Liver (tissue), 8 donors: ENCODE measurements at regions not wholly inside any gene's neighbourhood (a gene's known extent, or its start where the extent isn't known, plus 50 kb on each side); places are given as distances from the start of the nearest gene placed in this dataset.

Experiments used
- DNase-seq: peaks from one replicate; pipeline ENCODE4 v3.0.0-alpha.2; 2017; ENCODE audit warnings: low spot score
- H3K27ac ChIP-seq, 2 donors: one replicate each; pipeline ENCODE4 v1.7.0; 2013; ENCODE audit warnings: inconsistent platforms in 2 of 2, low read length in 2 of 2, control low read depth in 1 of 2, low read depth in 1 of 2, mild to moderate bottlenecking in 1 of 2
- H3K27me3 ChIP-seq, 4 donors: one replicate each; pipeline versions ENCODE4 v1.6.1 to v1.7.0; 2013; ENCODE audit warnings: low read length in 3 of 4, inconsistent platforms in 1 of 4, mild to moderate bottlenecking in 1 of 4, moderate library complexity in 1 of 4; ENCODE audit not compliant: control insufficient read depth in 4 of 4, insufficient read depth in 4 of 4
- H3K36me3 ChIP-seq, 4 donors: one replicate each; pipeline versions ENCODE4 v1.6.1 to v1.7.0; 2013; ENCODE audit warnings: low read length in 3 of 4, mild to moderate bottlenecking in 3 of 4, low read depth in 1 of 4, moderate library complexity in 1 of 4; ENCODE audit not compliant: control insufficient read depth in 4 of 4, insufficient read depth in 3 of 4
- H3K4me1 ChIP-seq, 4 donors: one replicate each; pipeline versions ENCODE4 v1.6.1 to v1.7.0; 2013; ENCODE audit warnings: low read length in 3 of 4, mild to moderate bottlenecking in 3 of 4, moderate library complexity in 1 of 4; ENCODE audit not compliant: control insufficient read depth in 4 of 4, insufficient read depth in 4 of 4
- H3K4me3 ChIP-seq, 3 donors: one replicate each; pipeline versions ENCODE4 v1.6.1 to v1.7.0; 2013; ENCODE audit warnings: low read length in 3 of 3, control low read depth in 1 of 3, low read depth in 1 of 3, mild to moderate bottlenecking in 1 of 3
- H3K9ac ChIP-seq, 2 donors: one replicate each; pipeline ENCODE4 v1.7.0; 2013; ENCODE audit warnings: low read length in 2 of 2, mild to moderate bottlenecking in 2 of 2, moderate library complexity in 2 of 2, control low read depth in 1 of 2, low read depth in 1 of 2
- H3K9me3 ChIP-seq, 4 donors: one replicate each; pipeline versions ENCODE4 v1.6.1 to v1.7.0; 2013; ENCODE audit warnings: low read length in 3 of 4; ENCODE audit not compliant: control insufficient read depth in 4 of 4
- EGR1 ChIP-seq, 2 donors: IDR thresholded peaks; 2 replicates each; pipeline ENCODE4 v1.6.1; 2016 to 2018; ENCODE audit warnings: antibody characterized with exemption in 2 of 2, low read depth in 2 of 2
- FOXA1 ChIP-seq: IDR thresholded peaks from 2 replicates; pipeline ENCODE4 v1.6.1; 2016; ENCODE audit warnings: antibody characterized with exemption
- FOXA2 ChIP-seq: IDR thresholded peaks from 2 replicates; pipeline ENCODE4 v1.6.1; 2016; ENCODE audit warnings: antibody characterized with exemption
- GABPA ChIP-seq, 2 donors: IDR thresholded peaks in 1 of 2; conservative IDR thresholded peaks in 1 of 2; 2 replicates each; pipeline ENCODE4 v1.6.1; 2016; ENCODE audit warnings: antibody characterized with exemption in 2 of 2, mild to moderate bottlenecking in 1 of 2, moderate library complexity in 1 of 2
- HNF4A ChIP-seq, 2 donors: conservative IDR thresholded peaks; 2 replicates each; pipeline ENCODE4 v1.6.1; 2016; ENCODE audit warnings: antibody characterized with exemption in 2 of 2, mild to moderate bottlenecking in 2 of 2
- HNF4G ChIP-seq: IDR thresholded peaks from 2 replicates; pipeline ENCODE4 v1.6.1; 2016; ENCODE audit warnings: antibody characterized with exemption
- JUND ChIP-seq, 2 donors: IDR thresholded peaks; 2 replicates each; pipeline ENCODE4 v1.6.1; 2016; ENCODE audit warnings: antibody characterized with exemption in 2 of 2
- NR2F2 ChIP-seq: IDR thresholded peaks from 2 replicates; pipeline ENCODE4 v1.6.1; 2016; ENCODE audit warnings: antibody characterized with exemption
- RAD21 ChIP-seq, 2 donors: IDR thresholded peaks; 2 replicates each; pipeline ENCODE4 v1.6.1; 2016; ENCODE audit warnings: antibody characterized with exemption in 2 of 2, mild to moderate bottlenecking in 2 of 2
- RXRA ChIP-seq, 2 donors: IDR thresholded peaks; 2 replicates each; pipeline ENCODE4 v1.6.1; 2017 to 2018; ENCODE audit warnings: antibody characterized with exemption in 2 of 2, mild to moderate bottlenecking in 1 of 2
- SP1 ChIP-seq: IDR thresholded peaks from 2 replicates; pipeline ENCODE4 v1.6.1; 2018; ENCODE audit warnings: antibody characterized with exemption, mild to moderate bottlenecking
- TAF1 ChIP-seq: conservative IDR thresholded peaks from 2 replicates; pipeline ENCODE4 v1.6.1; 2016; ENCODE audit warnings: antibody characterized with exemption, mild to moderate bottlenecking
- YY1 ChIP-seq: IDR thresholded peaks from 2 replicates; pipeline ENCODE4 v1.6.1; 2016; ENCODE audit warnings: antibody characterized with exemption, mild to moderate bottlenecking
- WGBS: extraction: QIAGEN DNeasy Blood & Tissue Kit; methylation state at CpG from one replicate; pipeline ENCODE4 v1.1.7; 2013; 5-methylcytosine and 5-hydroxymethylcytosine counted together
- TF ChIP-seq, protein P1 (sequence below): IDR thresholded peaks from 2 replicates; pipeline ENCODE4 v1.6.1; 2016; ENCODE audit warnings: antibody characterized with exemption, mild to moderate bottlenecking
- TF ChIP-seq, protein P2 (sequence below): IDR thresholded peaks from 2 replicates; pipeline ENCODE4 v1.6.1; 2016; ENCODE audit warnings: antibody characterized with exemption
- TF ChIP-seq, protein P3 (sequence below): IDR thresholded peaks from 2 replicates; pipeline ENCODE4 v1.6.1; 2016; ENCODE audit warnings: antibody characterized with exemption
- TF ChIP-seq, protein P4 (sequence below): IDR thresholded peaks from 2 replicates; pipeline ENCODE4 v1.6.1; 2016; ENCODE audit warnings: antibody characterized with exemption
- TF ChIP-seq, protein P5 (sequence below): fragments of 150-350 bp; IDR thresholded peaks from 2 replicates; pipeline ENCODE4 v1.5.1; 2017; ENCODE audit warnings: improper control_type of control experiment, low read depth, low read length; ENCODE audit not compliant: missing input control
- donor health status: healthy.
- donor health status: healthy.
- donor health status: healthy.
- donor health status: healthy.
- donor health status: healthy.

DNA sequence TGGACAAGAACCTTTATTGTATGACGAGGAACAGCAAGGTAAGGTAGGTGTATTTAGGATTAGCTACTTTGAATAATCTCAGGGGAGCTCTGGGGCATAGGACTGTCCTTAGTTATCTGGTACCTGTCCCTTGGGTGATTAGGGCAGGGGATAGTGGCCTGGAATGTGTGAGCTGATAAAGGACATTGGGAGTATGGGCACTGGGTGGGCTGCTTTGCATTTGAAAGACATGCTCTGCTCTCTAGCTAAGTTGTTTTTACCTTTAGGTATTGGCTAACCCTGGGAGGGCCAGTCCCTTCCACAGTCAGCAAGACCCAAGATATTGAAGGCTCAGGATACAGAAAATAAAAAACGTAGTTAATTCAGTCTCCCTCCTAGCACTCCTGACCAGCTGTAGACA lies 282.8 kb upstream of the C9orf72 start:
- no peak overlapping the region for H3K4me3 ChIP-seq
- WGBS: 84% methylated on average over 2 of the region's 2 CpGs
- no peaks in the 10 kb centered on the region for H3K36me3 ChIP-seq
- TF ChIP-seq, protein P1, sequence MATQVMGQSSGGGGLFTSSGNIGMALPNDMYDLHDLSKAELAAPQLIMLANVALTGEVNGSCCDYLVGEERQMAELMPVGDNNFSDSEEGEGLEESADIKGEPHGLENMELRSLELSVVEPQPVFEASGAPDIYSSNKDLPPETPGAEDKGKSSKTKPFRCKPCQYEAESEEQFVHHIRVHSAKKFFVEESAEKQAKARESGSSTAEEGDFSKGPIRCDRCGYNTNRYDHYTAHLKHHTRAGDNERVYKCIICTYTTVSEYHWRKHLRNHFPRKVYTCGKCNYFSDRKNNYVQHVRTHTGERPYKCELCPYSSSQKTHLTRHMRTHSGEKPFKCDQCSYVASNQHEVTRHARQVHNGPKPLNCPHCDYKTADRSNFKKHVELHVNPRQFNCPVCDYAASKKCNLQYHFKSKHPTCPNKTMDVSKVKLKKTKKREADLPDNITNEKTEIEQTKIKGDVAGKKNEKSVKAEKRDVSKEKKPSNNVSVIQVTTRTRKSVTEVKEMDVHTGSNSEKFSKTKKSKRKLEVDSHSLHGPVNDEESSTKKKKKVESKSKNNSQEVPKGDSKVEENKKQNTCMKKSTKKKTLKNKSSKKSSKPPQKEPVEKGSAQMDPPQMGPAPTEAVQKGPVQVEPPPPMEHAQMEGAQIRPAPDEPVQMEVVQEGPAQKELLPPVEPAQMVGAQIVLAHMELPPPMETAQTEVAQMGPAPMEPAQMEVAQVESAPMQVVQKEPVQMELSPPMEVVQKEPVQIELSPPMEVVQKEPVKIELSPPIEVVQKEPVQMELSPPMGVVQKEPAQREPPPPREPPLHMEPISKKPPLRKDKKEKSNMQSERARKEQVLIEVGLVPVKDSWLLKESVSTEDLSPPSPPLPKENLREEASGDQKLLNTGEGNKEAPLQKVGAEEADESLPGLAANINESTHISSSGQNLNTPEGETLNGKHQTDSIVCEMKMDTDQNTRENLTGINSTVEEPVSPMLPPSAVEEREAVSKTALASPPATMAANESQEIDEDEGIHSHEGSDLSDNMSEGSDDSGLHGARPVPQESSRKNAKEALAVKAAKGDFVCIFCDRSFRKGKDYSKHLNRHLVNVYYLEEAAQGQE: no peak
- TF ChIP-seq RXRA (IDR thresholded peaks at IDR 0.05) (no peak), GABPA (IDR thresholded peaks at IDR 0.05 in 1 of 2, conservative IDR thresholded peaks at IDR 0.05 in 1 of 2) (no peak), FOXA1 (no peak)
- TF ChIP-seq, protein P2, sequence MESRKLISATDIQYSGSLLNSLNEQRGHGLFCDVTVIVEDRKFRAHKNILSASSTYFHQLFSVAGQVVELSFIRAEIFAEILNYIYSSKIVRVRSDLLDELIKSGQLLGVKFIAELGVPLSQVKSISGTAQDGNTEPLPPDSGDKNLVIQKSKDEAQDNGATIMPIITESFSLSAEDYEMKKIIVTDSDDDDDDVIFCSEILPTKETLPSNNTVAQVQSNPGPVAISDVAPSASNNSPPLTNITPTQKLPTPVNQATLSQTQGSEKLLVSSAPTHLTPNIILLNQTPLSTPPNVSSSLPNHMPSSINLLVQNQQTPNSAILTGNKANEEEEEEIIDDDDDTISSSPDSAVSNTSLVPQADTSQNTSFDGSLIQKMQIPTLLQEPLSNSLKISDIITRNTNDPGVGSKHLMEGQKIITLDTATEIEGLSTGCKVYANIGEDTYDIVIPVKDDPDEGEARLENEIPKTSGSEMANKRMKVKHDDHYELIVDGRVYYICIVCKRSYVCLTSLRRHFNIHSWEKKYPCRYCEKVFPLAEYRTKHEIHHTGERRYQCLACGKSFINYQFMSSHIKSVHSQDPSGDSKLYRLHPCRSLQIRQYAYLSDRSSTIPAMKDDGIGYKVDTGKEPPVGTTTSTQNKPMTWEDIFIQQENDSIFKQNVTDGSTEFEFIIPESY: no peak
- no peak overlapping the region for H3K9ac ChIP-seq
- peaks cover 0 to 11% (median 7%) of the 10 kb centered on the region in 4 donors for H3K4me1 ChIP-seq
- H3K27ac ChIP-seq: no peak overlapping the region
- H3K27me3 ChIP-seq: no peaks in the 10 kb centered on the region
- no peaks in the 10 kb centered on the region for H3K9me3 ChIP-seq
- no peak for DNase-seq

DNA sequence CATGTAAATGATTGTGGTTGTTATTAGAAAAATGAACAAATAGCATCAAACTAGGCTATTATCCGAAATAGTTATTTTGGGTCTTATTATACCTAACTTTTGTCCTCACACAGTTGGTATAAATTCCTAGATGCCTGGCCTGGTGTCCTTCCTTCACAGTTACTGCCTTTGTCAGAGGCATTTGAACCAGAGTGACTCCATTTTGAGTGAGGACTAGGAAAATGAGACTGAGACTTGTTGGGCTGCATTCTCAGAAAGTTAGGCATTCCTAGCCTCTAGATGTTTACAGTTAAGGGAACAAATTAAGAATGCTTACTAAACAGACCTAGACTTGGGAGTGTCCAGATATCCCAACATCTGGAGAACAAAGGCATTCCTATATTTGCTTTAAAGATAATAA lies 283.5 kb upstream of the C9orf72 start:
- no peak overlapping the region for H3K9ac ChIP-seq
- H3K4me1 ChIP-seq: peaks cover 0 to 4% (median 2%) of the 10 kb centered on the region in 4 donors
- no peaks in the 10 kb centered on the region for H3K36me3 ChIP-seq
- 91% methylated on average over 1 of the region's 1 CpG for WGBS
- no peaks in the 10 kb centered on the region for H3K9me3 ChIP-seq
- H3K27ac ChIP-seq: no peak overlapping the region
- no peak overlapping the region for H3K4me3 ChIP-seq
- H3K27me3 ChIP-seq: no peaks in the 10 kb centered on the region
- TF ChIP-seq, protein P3, sequence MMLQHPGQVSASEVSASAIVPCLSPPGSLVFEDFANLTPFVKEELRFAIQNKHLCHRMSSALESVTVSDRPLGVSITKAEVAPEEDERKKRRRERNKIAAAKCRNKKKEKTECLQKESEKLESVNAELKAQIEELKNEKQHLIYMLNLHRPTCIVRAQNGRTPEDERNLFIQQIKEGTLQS: no peak
- TF ChIP-seq RAD21 (IDR thresholded peaks at IDR 0.05): no peak
- no peak for DNase-seq

DNA sequence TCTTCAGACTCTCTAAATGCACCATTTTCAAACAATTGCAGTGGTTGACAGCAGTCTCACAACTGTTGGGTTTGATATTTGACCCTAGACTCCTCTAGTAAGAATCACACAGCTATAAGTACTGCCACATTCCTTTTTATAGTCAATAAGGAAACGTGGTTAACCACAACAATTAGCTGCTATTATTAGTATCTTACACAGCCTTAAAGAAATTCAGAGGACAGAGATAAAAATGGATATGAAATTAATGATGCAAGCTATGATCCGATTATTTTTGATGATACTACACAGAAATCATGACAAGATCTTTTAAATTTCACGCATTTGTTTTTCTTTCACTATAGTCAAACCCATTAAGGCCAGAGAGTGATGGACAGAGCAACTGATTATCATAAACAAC lies 288.6 kb upstream of the C9orf72 start:
- 76% methylated on average over 3 of the region's 3 CpGs for WGBS
- Histone ChIP-seq H3K9me3 (no peaks in the 10 kb centered on the region), H3K36me3 (no peaks in the 10 kb centered on the region), H3K9ac (no peak overlapping the region), H3K4me3 (no peak overlapping the region), H3K27me3 (no peaks in the 10 kb centered on the region), H3K4me1 (peaks cover 0 to 9% (median 0%) of the 10 kb centered on the region in 4 donors), H3K27ac (no peak overlapping the region)
- DNase-seq: no peak
- TF ChIP-seq, protein P3: no peak
- TF ChIP-seq YY1 (no peak), EGR1 (IDR thresholded peaks at IDR 0.05; ENCODE audit: low read depth in 2 of 2) (no peak), HNF4A (conservative IDR thresholded peaks at IDR 0.05) (no peak), FOXA2 (no peak), RAD21 (IDR thresholded peaks at IDR 0.05) (no peak), GABPA (IDR thresholded peaks at IDR 0.05 in 1 of 2, conservative IDR thresholded peaks at IDR 0.05 in 1 of 2) (no peak), TAF1 (no peak), NR2F2 (no peak), HNF4G (no peak), SP1 (no peak), JUND (IDR thresholded peaks at IDR 0.05) (no peak)
- TF ChIP-seq, protein P2: no peak
- TF ChIP-seq, protein P4, sequence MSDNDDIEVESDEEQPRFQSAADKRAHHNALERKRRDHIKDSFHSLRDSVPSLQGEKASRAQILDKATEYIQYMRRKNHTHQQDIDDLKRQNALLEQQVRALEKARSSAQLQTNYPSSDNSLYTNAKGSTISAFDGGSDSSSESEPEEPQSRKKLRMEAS: no peak
- TF ChIP-seq, protein P5, sequence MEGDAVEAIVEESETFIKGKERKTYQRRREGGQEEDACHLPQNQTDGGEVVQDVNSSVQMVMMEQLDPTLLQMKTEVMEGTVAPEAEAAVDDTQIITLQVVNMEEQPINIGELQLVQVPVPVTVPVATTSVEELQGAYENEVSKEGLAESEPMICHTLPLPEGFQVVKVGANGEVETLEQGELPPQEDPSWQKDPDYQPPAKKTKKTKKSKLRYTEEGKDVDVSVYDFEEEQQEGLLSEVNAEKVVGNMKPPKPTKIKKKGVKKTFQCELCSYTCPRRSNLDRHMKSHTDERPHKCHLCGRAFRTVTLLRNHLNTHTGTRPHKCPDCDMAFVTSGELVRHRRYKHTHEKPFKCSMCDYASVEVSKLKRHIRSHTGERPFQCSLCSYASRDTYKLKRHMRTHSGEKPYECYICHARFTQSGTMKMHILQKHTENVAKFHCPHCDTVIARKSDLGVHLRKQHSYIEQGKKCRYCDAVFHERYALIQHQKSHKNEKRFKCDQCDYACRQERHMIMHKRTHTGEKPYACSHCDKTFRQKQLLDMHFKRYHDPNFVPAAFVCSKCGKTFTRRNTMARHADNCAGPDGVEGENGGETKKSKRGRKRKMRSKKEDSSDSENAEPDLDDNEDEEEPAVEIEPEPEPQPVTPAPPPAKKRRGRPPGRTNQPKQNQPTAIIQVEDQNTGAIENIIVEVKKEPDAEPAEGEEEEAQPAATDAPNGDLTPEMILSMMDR: no peak
